ENCODE measurements at regions not wholly inside any gene's neighbourhood (a gene's known extent, or its start where the extent isn't known, plus 50 kb on each side); places are given as distances from the start of the nearest gene placed in this dataset.

- Histone ChIP-seq H3K36me3 (ENCODE audit: control insufficient read depth in 2 of 2, insufficient read depth in 2 of 2, low read length in 1 of 2) (no peaks in the 10 kb centered on the region), H3K9ac (ENCODE audit: control insufficient read depth, insufficient read depth, low read length) (no peak overlapping the region), H3K27me3 (replicated peaks in 1 of 2; ENCODE audit: control insufficient read depth in 2 of 2, insufficient read depth in 2 of 2, low read length in 1 of 2) (no peaks in the 10 kb centered on the region), H3K4me3 (no peak overlapping the region), H3K4me2 (ENCODE audit: control insufficient read depth, insufficient read depth) (no peak overlapping the region), H3K79me2 (ENCODE audit: control insufficient read depth, insufficient read depth, low read length) (no peaks in the 10 kb centered on the region), H3K4me1 (ENCODE audit: control insufficient read depth, insufficient read depth, low read length) (no peaks in the 10 kb centered on the region), H2AFZ (ENCODE audit: control insufficient read depth, low read depth, low read length) (no peak overlapping the region), H3K27ac (ENCODE audit: control insufficient read depth, insufficient read depth) (no peak overlapping the region), H3K9me3 (replicated peaks; ENCODE audit: control insufficient read depth, insufficient read depth, low read length) (no peaks in the 10 kb centered on the region; the same call in 2 of the 3 replicates), H4K20me1 (ENCODE audit: control insufficient read depth, insufficient read depth) (no peaks in the 10 kb centered on the region)
- DNase-seq (ENCODE audit: low read depth, low spot score) (no peak), FAIRE-seq (no peak), ATAC-seq (no peak)
- 59% methylated on average over 22 of the region's 22 CpGs for WGBS (ENCODE audit: insufficient coverage, insufficient replicate concordance, low lambda C conversion rate, missing lambda C conversion rate)
- POLR2A ChIA-PET: no interaction called here
- RAD21 ChIA-PET (ENCODE audit: unreplicated experiment): no interaction called here
- CTCF ChIA-PET: no interaction called here
- intact Hi-C loops (cut with micrococcal nuclease; ENCODE audit: unreplicated experiment) (no loop called here), in situ Hi-C loops (cut with MboI) (no loop called here)
- BruUV-seq (replicated peaks): no TSS peak
- no peak for TF ChIP-seq PAX5 (IDR thresholded peaks at IDR 0.05; ENCODE audit: borderline replicate concordance, low read depth, low read length)
- TF ChIP-seq SREBF1 (IDR thresholded peaks at IDR 0.05; ENCODE audit: low read length): no peak
- TF ChIP-seq E2F8 (IDR thresholded peaks at IDR 0.05; ENCODE audit: low read depth, partially characterized antibody): no peak
- TF ChIP-seq, protein P1, sequence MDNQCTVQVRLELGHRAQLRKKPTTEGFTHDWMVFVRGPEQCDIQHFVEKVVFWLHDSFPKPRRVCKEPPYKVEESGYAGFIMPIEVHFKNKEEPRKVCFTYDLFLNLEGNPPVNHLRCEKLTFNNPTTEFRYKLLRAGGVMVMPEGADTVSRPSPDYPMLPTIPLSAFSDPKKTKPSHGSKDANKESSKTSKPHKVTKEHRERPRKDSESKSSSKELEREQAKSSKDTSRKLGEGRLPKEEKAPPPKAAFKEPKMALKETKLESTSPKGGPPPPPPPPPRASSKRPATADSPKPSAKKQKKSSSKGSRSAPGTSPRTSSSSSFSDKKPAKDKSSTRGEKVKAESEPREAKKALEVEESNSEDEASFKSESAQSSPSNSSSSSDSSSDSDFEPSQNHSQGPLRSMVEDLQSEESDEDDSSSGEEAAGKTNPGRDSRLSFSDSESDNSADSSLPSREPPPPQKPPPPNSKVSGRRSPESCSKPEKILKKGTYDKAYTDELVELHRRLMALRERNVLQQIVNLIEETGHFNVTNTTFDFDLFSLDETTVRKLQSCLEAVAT (IDR thresholded peaks at IDR 0.05): no peak
- TF ChIP-seq RFX5 (IDR thresholded peaks at IDR 0.05; ENCODE audit: low read depth, low read length): no peak
- TF ChIP-seq, protein P2, sequence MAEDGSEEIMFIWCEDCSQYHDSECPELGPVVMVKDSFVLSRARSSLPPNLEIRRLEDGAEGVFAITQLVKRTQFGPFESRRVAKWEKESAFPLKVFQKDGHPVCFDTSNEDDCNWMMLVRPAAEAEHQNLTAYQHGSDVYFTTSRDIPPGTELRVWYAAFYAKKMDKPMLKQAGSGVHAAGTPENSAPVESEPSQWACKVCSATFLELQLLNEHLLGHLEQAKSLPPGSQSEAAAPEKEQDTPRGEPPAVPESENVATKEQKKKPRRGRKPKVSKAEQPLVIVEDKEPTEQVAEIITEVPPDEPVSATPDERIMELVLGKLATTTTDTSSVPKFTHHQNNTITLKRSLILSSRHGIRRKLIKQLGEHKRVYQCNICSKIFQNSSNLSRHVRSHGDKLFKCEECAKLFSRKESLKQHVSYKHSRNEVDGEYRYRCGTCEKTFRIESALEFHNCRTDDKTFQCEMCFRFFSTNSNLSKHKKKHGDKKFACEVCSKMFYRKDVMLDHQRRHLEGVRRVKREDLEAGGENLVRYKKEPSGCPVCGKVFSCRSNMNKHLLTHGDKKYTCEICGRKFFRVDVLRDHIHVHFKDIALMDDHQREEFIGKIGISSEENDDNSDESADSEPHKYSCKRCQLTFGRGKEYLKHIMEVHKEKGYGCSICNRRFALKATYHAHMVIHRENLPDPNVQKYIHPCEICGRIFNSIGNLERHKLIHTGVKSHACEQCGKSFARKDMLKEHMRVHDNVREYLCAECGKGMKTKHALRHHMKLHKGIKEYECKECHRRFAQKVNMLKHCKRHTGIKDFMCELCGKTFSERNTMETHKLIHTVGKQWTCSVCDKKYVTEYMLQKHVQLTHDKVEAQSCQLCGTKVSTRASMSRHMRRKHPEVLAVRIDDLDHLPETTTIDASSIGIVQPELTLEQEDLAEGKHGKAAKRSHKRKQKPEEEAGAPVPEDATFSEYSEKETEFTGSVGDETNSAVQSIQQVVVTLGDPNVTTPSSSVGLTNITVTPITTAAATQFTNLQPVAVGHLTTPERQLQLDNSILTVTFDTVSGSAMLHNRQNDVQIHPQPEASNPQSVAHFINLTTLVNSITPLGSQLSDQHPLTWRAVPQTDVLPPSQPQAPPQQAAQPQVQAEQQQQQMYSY (CRISPR knock-in tag; IDR thresholded peaks at IDR 0.05): no peak
- no peak for TF ChIP-seq SPI1 (IDR thresholded peaks at IDR 0.05; ENCODE audit: borderline replicate concordance, insufficient read depth, low read depth, low read length)
- TF ChIP-seq POLR2AphosphoS2 (IDR thresholded peaks at IDR 0.05; ENCODE audit: low read depth, low read length): no peak
- SMC1A ChIA-PET (ENCODE audit: uncharacterized antibody, unreplicated experiment): no interaction called here
These were observed 279.2 kb downstream of the ALG10 start for GRCh38 chr12:34301251-34302130.
